AG04449 (cell line): ENCODE measurements at regions not wholly inside any gene's neighbourhood (a gene's known extent, or its start where the extent isn't known, plus 50 kb on each side); places are given as distances from the start of the nearest gene placed in this dataset.
"Not testable (repeated sequence)": the region's sequence is repeated elsewhere in the genome, so short reads cannot be mapped to it uniquely, and the experiment has no call there.

ENCODE experiments used
- CTCF ChIA-PET: fragments of 350-600 bp; formaldehyde crosslinking; extraction: SDS; loops from one replicate; lab custom pipeline; 2021; ENCODE audit warnings: antibody characterized with exemption; lab: Yijun Ruan, JAX
- POLR2A ChIA-PET: fragments of 400-600, 350-600 bp; formaldehyde crosslinking; extraction: SDS; loops from one replicate; lab custom pipeline; 2020; ENCODE audit warnings: antibody characterized with exemption, inconsistent platforms; lab: Yijun Ruan, JAX
- DNase-seq: peaks from one replicate; pipeline ENCODE4 v3.0.0-alpha.2; 2010; ENCODE audit warnings: low read depth, low spot score
- H3K4me3 ChIP-seq: 2 replicates; pipeline ENCODE4 v1.5.1; 2011; ENCODE audit warnings: low read depth, mild to moderate bottlenecking, control low read depth, low read length
- CTCF ChIP-seq: IDR thresholded peaks from one replicate; pipeline ENCODE4 v1.5.1; 2011; ENCODE audit warnings: mild to moderate bottlenecking, moderate library complexity, low read length, control low read depth, inconsistent platforms; ENCODE audit not compliant: insufficient read depth; ENCODE audit errors: missing control alignments

- ChIA-PET CTCF (no interaction called here), POLR2A (no interaction called here)
- no peak for DNase-seq
- no peak overlapping the region for H3K4me3 ChIP-seq
- no peak for TF ChIP-seq CTCF
Observed at GRCh38 chrX:113804819-113805218, 779.1 kb upstream of the HTR2C start.

GRCh38 chrX:113804291-113804690 is 779.6 kb upstream of the HTR2C start:
- no peak for DNase-seq
- POLR2A ChIA-PET: no interaction called here
- CTCF ChIA-PET: no interaction called here
- no peak for TF ChIP-seq CTCF
- no peak overlapping the region for H3K4me3 ChIP-seq

GRCh38 chrX:113802837-113803236 is 781.0 kb upstream of the HTR2C start:
- TF ChIP-seq CTCF: no peak
- DNase-seq: no peak
- ChIA-PET POLR2A (no interaction called here), CTCF (no interaction called here)
- no peak overlapping the region for H3K4me3 ChIP-seq

- no peak for TF ChIP-seq CTCF
- DNase-seq: no peak
- POLR2A ChIA-PET: no interaction called here
- no peak overlapping the region for H3K4me3 ChIP-seq
- CTCF ChIA-PET: no interaction called here
Observed at GRCh38 chrX:113800955-113801354, 782.9 kb upstream of the HTR2C start.

- H3K4me3 ChIP-seq: no peak overlapping the region
- TF ChIP-seq CTCF: no peak
- ChIA-PET CTCF (no interaction called here), POLR2A (no interaction called here)
- DNase-seq: no peak
Observed at GRCh38 chrX:113793563-113793962, 790.3 kb upstream of the HTR2C start.

GRCh38 chrX:113790987-113791386 is 792.9 kb upstream of the HTR2C start:
- no peak overlapping the region for H3K4me3 ChIP-seq

GRCh38 chrX:113784754-113785153 is 799.1 kb upstream of the HTR2C start:
- DNase-seq, POLR2A ChIA-PET, H3K4me3 ChIP-seq, CTCF ChIA-PET: not testable (repeated sequence)

More at GRCh38 chrX:113790987-113791386, 792.9 kb upstream of the HTR2C start:
- TF ChIP-seq CTCF: no peak
- no peak for DNase-seq
- ChIA-PET CTCF (no interaction called here), POLR2A (no interaction called here)
